OCI-LY1 (cell line): ENCODE measurements at regions not wholly inside any gene's neighbourhood (a gene's known extent, or its start where the extent isn't known, plus 50 kb on each side); places are given as distances from the start of the nearest gene placed in this dataset.

Experiments
- CTCF ChIP-seq: fragments of 200-600 bp; sonication (generic), shearing (Covaris generic); IDR thresholded peaks from 2 replicates; pipeline ENCODE4 v1.5.1; 2017; ENCODE audit warnings: mild to moderate bottlenecking, antibody characterized with exemption, low read length, moderate library complexity, mixed read lengths
- EZH2 ChIP-seq: fragments of 200-600 bp; sonication (generic), shearing (Covaris generic); IDR thresholded peaks from 2 replicates; pipeline ENCODE4 v1.8.0; 2017; ENCODE audit warnings: borderline replicate concordance, mixed run types, mild to moderate bottlenecking, antibody characterized with exemption, low read length, moderate library complexity, mixed read lengths

GRCh38 chr11:15370495-15371147 lies 255.9 kb downstream of the INSC start:
- no peak for TF ChIP-seq CTCF
- TF ChIP-seq EZH2: no peak
